GM19239 (cell line): ENCODE measurements at regions not wholly inside any gene's neighbourhood (a gene's known extent, or its start where the extent isn't known, plus 50 kb on each side); places are given as distances from the start of the nearest gene placed in this dataset.
"Not testable (repeated sequence)": the region's sequence is repeated elsewhere in the genome, so short reads cannot be mapped to it uniquely, and the experiment has no call there.

Experiments
- DNase-seq: peaks from one replicate; pipeline ENCODE4 v3.0.0; 2011; ENCODE audit warnings: low spot score; ENCODE audit not compliant: insufficient read length
- FAIRE-seq: peaks from 2 replicates; lab custom pipeline; 2011; peaks lifted over from hg19 to GRCh38; lab: Jason Lieb, UNC

GRCh38 chr6:14419224-14419623 lies 301.7 kb downstream of the CD83 start:
- not testable (repeated sequence) for DNase-seq, FAIRE-seq

- FAIRE-seq (no peak), DNase-seq (no peak)
Observed at GRCh38 chr6:14422061-14422460, 304.5 kb downstream of the CD83 start.

DNA sequence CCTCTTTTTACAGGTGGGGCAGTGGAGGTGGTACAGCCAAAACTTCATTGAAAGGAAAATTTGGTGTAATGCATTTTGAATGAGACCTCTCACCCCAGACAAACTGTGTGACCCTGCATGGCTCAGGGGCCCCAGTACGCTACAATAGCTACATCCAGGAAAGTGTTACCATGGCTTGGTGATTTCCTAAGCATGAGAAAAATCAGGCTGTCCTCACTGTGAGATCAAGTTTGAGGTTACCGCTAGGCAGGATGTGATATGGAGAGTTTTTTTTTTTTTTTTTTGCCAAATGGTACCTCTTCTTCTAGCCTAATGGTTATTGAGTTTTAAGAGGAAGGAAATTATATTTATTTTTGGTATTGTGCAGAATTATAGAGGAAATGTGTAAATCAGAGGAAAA lies 305.3 kb downstream of the CD83 start:
- no peak for FAIRE-seq
- DNase-seq, result no peak

- no peak for FAIRE-seq
- DNase-seq, result no peak
Observed at GRCh38 chr6:14423330-14423729, 305.8 kb downstream of the CD83 start.

- no peak for FAIRE-seq
- DNase-seq, result no peak
Observed at GRCh38 chr6:14423955-14424354, 306.4 kb downstream of the CD83 start.

GRCh38 chr6:14425805-14426204 lies 308.2 kb downstream of the CD83 start:
- no peak for DNase-seq

DNA sequence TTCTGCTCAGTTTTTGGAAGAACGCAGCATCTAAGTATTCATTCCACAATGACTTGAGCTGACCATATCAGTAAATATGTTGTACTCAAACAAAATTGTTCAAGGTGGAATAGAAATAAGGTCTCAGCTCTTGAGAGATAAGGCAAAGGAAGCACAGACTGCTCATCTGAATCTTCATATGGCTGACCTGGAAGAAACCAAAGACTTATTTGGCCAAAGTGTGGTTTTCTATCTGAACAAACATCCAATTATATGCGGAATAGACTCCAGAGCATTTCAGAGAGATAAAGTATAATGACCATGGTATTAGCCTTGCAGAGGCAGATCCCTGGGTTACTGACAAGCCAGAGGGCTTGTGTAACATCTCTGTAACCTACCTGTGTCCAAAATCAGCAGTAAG lies 308.7 kb downstream of the CD83 start:
- FAIRE-seq (no peak), DNase-seq (no peak)

More at GRCh38 chr6:14425805-14426204, 308.2 kb downstream of the CD83 start:
- FAIRE-seq, result no peak

DNA sequence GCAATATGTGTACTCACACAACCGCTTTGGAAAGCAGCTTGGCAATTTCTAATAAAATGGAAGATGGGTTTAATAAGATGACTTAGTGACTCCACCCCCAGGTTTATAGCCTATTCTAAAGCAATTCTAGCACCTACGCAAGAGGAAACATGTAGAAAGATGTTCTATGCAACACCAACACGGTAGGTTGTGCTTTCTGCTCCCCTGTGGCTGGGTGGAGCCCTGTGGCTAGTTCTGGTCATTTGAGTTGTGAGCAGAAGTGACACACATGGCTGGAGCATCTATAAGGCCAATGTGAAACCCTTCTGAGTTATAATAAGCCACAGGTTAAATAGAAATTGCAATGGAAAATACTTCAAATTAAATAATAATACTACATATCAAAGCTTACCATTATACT lies 310.7 kb downstream of the CD83 start:
- DNase-seq (no peak), FAIRE-seq (no peak)

GRCh38 chr6:14429396-14429795 lies 311.8 kb downstream of the CD83 start:
- DNase-seq, result no peak
- no peak for FAIRE-seq

DNA sequence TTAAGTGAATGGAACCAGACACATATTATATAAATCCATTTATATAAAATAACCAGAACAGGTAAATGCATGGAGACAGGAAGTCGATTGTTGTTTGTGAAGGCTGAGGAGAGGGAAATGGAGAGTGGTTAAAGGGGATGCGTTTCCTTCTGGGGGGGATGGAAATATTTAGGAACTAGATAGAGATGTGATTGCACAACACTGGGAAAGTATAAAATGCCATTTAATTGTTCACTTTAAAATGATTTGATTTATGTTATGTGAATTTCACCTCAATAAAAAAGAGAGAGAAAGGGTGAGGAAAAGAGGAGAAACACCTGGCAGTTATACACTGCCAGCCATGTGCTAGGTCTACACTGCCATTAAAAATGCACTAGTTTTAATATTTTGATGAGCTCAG lies 312.6 kb downstream of the CD83 start:
- no peak for DNase-seq
- no peak for FAIRE-seq

GRCh38 chr6:14431385-14432330 lies 314.1 kb downstream of the CD83 start:
- DNase-seq, result no peak
- no peak for FAIRE-seq

DNA sequence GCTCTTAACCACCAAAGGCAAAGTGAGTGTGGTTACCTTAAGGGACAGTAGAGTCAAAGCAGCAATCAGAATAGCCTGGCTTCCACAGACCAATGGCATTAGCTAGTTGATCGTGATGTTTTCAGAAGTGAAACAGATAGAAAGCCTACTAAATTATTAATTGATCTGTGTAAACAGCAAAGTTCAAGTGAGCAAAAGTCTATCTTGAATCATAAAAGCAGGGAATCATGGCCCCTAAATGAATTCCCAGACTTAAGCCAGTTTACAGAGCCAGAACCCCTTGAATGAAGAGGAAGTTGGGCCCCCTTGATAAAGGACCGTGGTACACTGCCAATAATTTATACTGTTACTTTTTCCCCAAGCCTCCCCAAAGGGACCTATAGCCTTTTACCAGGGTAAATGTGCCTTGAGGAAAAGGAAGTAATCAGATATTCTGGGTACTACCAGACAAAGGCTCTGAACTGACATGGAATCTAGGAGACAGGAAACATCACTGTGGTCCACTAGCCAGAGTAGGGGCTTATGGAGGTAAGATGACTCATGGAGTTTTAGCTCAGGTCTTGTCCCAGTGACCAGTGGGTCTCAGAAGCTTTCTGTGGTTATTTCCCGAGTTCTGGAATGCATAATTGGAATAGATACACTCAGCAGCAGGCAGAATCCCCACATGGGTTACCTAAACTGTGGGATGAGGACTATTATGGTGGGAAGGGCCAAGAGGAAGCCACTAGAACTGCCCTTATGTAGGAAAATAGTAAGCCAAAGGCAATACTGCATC lies 317.5 kb downstream of the CD83 start:
- no peak for FAIRE-seq

DNA sequence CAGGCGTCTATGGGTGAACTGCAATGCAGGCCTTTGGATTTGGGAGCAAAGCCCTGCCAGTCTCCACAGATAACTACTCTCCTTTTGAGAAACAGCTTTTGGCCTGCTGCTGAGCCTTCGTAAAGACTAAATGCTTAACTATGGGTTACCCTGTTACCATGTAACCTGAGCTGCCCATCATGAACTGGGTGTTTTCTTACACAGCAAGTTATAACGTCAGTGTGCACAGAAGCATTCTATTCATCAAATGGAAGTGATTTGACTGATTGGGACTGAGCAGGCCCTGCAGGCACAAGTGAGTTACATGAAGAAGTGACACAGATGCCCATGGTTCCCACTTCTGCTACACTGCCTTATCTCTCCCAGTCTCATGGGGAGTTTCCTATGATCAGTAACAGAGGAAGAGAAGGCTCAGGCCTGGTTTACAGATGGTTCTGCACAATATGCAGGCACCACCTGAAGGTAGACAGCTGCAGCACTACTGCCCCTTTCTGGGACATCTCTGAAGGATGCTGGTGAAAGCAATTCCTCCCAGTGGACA lies 319.1 kb downstream of the CD83 start:
- FAIRE-seq (no peak), DNase-seq (no peak)

More for the DNA sequence above, 317.5 kb downstream of the CD83 start:
- DNase-seq, result no peak

DNA sequence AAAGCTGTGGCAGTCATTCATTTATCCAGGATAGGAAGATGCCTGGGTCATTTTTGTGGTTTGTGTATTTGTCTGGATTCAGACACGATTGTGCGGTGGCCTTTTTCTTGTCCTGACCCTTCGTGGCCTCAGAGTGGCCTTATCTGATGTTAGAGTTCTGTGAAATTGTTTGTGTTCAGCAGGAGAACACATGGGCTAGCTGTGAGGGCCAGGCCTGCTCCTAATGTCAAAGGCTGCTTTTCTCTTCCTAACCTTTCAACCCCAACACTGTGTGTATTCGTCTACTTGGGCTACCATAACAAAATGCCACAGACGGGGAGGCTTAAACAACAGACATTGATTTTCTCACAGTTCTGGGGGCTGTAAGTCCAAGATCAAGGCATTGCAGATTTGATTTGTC lies 321.8 kb downstream of the CD83 start:
- FAIRE-seq (no peak), DNase-seq (no peak)

DNA sequence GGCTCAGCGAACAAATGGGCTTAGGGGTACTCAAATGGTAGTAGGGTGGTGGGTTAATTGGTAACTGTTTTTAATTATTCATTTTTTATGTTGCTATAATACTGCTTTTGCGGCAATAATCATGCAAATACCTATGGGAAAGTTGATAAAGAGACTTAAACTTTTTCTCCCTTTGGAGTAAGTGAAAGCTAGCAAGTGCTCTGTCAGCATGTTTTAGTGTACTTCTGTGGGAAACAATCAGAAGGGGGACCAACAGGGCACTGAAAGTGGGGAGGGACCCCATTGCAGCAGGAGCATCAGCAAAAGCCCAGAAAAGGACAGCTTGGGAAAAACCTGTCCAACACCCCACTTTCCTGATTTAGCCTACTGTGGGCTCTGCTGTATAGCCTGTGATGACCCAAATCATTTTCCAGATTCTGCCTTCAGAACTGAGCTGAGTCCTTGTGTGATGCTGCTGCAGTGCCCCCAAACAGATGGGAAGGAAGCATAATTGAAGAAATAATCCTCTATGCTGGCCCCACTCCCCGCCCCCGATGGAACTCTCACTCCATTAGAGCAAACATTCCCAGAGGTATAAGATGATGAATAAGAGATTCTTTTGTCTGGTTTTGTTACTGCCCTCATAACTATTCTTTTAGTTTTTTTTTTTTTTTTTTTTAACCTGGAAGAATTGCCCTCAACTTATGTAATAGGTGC lies 322.8 kb downstream of the CD83 start:
- no peak for FAIRE-seq

DNA sequence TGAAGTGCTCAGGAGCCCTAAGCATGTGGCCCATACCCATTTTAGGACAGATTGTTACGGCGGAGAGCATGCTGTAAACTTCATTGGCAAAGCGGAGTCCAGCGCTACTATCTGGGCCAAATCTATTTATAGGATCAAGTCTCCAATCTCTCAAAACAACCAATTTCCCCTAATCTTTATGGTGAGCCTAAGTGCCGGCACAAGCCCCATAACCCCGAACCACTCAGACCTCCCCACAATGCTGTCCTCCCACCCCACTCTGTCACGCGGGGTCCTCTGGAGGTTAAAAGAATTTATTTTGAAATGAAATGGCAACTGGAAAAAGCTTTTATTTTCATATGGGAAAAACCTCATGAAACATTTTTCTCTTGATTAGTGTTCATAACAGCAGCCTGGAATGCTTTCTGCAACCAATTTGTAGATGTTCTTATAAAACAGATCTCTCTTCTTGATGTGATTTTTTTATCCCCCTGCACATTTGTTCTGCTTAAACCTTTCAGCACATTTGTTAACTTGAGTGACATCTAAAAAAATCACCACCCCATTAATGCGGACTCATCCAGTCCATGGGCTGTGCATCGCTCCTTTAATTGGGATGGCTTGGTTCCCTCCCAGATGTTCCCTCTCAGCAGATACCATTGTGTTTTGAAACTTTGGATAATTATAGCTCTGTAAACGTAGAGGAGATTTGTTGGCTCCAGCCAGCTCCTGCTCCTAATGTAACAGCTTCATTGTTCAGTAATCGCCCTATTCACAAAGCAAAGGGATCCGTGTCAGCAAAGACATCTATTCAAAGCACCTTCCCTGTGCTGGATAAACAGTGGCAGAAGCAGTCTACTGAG lies 323.6 kb downstream of the CD83 start:
- FAIRE-seq (no peak), DNase-seq (no peak)

More for the DNA sequence above, 322.8 kb downstream of the CD83 start:
- DNase-seq, result no peak

GRCh38 chr6:14442242-14442641 lies 324.7 kb downstream of the CD83 start:
- FAIRE-seq (no peak), DNase-seq (no peak)

DNA sequence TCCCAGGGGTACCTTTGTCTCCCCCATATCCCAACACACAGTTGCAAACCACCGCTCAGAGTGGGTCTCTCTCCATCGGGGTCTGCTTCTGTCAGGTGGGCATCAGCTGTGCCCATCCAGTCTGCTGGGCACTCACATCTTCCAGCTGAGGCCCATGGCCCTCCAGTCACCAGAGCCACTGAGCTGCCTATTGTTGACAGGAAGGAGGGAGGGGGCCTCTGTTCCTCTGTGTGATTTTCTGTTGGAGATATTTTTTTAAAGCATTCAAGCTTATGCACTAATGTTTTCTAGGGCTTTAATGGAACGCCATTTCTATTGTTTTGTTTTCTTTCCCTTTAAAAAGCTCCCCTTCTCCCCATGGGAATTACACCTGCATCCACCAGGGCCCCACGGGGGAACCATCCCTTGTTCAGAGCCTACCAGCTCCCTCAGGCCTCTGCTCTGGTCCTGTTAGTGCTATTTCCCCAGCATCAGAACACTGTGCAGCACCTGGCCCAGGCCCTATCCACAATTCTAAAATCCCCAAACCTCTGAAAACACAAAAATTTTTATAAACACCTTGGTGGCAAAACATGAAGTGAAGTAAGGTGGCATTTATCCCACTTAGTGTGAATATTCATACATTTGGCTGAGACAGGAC lies 326.2 kb downstream of the CD83 start:
- no peak for FAIRE-seq

More for the DNA sequence above, 326.2 kb downstream of the CD83 start:
- DNase-seq, result no peak
